Neural crest cell (in vitro differentiated cells): ENCODE measurements at regions not wholly inside any gene's neighbourhood (a gene's known extent, or its start where the extent isn't known, plus 50 kb on each side); places are given as distances from the start of the nearest gene placed in this dataset.

ENCODE experiments used
- DNase-seq: peaks from one replicate; pipeline ENCODE4 v3.0.0; 2021; ENCODE audit warnings: low read depth, mixed read lengths, low spot score
- H3K27ac Mint-ChIP-seq: one replicate; pipeline ENCODE4 v1.8.0; 2021; ENCODE audit warnings: mild to moderate bottlenecking, mixed read lengths; ENCODE audit not compliant: unreplicated experiment
- H3K27me3 Mint-ChIP-seq: 2 replicates; pipeline ENCODE4 v1.8.0; 2021; ENCODE audit warnings: low read depth, mild to moderate bottlenecking, mixed read lengths
- H3K36me3 Mint-ChIP-seq: 2 replicates; pipeline ENCODE4 v1.8.0; 2021; ENCODE audit warnings: low read depth, mild to moderate bottlenecking, mixed read lengths
- H3K4me1 Mint-ChIP-seq: 2 replicates; pipeline ENCODE4 v1.8.0; 2021; ENCODE audit warnings: mixed read lengths
- H3K4me3 Mint-ChIP-seq: one replicate; pipeline ENCODE4 v1.8.0; 2021; ENCODE audit warnings: mild to moderate bottlenecking, mixed read lengths
- H3K9me3 Mint-ChIP-seq: 2 replicates; pipeline ENCODE4 v1.8.0; 2021; ENCODE audit warnings: mixed read lengths
- TF ChIP-seq, protein P1 (sequence below): fragments of 200-600 bp; sonication (generic); conservative IDR thresholded peaks from 2 replicates; pipeline ENCODE4 v1.5.0; 2021; ENCODE audit warnings: antibody characterized with exemption, mild to moderate bottlenecking

DNA sequence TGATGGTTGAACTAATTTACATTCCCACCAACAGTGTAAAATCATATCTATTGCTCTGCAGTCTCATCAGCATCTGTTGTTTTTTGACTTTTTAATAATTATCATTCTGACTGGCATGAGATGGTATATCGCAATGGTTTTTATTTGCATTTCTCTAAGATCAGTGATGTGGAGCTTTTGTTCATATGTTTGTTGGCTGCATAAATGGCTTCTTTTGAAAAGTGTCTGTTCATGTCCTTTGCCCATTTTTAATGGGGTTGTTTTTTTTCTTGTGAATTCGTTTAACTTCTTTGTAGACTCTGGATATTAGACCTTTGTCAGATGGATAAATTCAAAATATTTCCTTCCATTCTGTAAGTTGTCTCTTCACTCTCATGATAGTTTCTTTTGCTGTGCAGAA lies 115.2 kb upstream of the CDH12 start:
- no peak for DNase-seq
- TF ChIP-seq, protein P1, sequence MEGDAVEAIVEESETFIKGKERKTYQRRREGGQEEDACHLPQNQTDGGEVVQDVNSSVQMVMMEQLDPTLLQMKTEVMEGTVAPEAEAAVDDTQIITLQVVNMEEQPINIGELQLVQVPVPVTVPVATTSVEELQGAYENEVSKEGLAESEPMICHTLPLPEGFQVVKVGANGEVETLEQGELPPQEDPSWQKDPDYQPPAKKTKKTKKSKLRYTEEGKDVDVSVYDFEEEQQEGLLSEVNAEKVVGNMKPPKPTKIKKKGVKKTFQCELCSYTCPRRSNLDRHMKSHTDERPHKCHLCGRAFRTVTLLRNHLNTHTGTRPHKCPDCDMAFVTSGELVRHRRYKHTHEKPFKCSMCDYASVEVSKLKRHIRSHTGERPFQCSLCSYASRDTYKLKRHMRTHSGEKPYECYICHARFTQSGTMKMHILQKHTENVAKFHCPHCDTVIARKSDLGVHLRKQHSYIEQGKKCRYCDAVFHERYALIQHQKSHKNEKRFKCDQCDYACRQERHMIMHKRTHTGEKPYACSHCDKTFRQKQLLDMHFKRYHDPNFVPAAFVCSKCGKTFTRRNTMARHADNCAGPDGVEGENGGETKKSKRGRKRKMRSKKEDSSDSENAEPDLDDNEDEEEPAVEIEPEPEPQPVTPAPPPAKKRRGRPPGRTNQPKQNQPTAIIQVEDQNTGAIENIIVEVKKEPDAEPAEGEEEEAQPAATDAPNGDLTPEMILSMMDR, result no peak
- Mint-ChIP-seq H3K27me3 (no peaks in the 10 kb centered on the region), H3K27ac (no peak overlapping the region), H3K36me3 (peaks cover 7% of the 10 kb centered on the region), H3K9me3 (peaks cover 30% of the 10 kb centered on the region), H3K4me3 (no peak overlapping the region), H3K4me1 (no peaks in the 10 kb centered on the region)

DNA sequence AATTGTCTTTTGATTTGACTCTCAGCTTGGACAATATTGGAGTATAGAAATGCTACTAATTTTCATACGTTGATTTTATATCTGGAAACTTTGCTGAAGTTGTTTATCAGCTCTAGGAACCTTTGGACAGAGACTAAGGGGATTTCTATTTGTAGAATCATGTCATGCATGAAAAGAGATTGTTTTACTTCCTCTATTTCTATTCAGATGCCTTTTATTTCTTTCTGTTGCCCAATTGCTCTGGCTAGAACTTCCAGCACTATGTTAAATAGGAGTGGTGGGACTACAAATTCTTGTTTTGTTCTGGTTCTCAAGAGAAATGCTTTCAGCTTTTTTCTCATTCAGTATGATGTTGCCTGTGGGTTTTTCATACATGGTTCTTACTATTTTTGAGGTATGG lies 112.8 kb upstream of the CDH12 start:
- H3K4me1 Mint-ChIP-seq, result no peaks in the 10 kb centered on the region
- no peaks in the 10 kb centered on the region for H3K27me3 Mint-ChIP-seq
- H3K27ac Mint-ChIP-seq, result no peak overlapping the region
- TF ChIP-seq, protein P1, result no peak
- no peak overlapping the region for H3K4me3 Mint-ChIP-seq
- peaks cover 7% of the 10 kb centered on the region for H3K36me3 Mint-ChIP-seq
- peaks cover 30% of the 10 kb centered on the region for H3K9me3 Mint-ChIP-seq
- DNase-seq, result no peak

DNA sequence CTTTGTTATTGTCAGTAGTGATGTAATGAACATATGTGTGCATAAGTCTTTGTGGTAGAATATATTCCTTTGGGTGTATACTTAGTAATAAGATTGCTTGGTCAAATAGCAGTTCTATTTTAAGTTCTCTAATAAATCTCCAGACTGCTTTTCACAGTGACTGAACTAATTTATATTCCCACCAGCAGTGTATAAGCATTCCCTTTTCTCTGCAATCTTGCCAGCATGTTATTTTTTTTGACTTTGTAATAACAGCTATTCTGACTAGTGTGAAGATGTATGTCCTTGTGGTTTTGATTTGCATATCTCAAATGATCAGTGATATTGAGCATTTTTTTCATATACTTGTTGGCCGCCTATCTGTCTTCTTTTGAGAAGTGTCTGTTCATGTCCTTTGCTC lies 111.5 kb upstream of the CDH12 start:
- H3K27ac Mint-ChIP-seq, result no peak overlapping the region
- H3K4me1 Mint-ChIP-seq, result no peaks in the 10 kb centered on the region
- peaks cover 7% of the 10 kb centered on the region for H3K36me3 Mint-ChIP-seq
- no peak overlapping the region for H3K4me3 Mint-ChIP-seq
- DNase-seq, result no peak
- TF ChIP-seq, protein P1, result no peak
- no peaks in the 10 kb centered on the region for H3K27me3 Mint-ChIP-seq
- H3K9me3 Mint-ChIP-seq, result peaks cover 30% of the 10 kb centered on the region

GRCh38 chr5:22958462-22959262 lies 105.5 kb upstream of the CDH12 start:
- Mint-ChIP-seq H3K4me1 (no peaks in the 10 kb centered on the region), H3K4me3 (no peak overlapping the region), H3K36me3 (no peaks in the 10 kb centered on the region), H3K27ac (no peak overlapping the region), H3K9me3 (no peaks in the 10 kb centered on the region), H3K27me3 (no peaks in the 10 kb centered on the region)
- TF ChIP-seq, protein P1, result no peak
- no peak for DNase-seq

DNA sequence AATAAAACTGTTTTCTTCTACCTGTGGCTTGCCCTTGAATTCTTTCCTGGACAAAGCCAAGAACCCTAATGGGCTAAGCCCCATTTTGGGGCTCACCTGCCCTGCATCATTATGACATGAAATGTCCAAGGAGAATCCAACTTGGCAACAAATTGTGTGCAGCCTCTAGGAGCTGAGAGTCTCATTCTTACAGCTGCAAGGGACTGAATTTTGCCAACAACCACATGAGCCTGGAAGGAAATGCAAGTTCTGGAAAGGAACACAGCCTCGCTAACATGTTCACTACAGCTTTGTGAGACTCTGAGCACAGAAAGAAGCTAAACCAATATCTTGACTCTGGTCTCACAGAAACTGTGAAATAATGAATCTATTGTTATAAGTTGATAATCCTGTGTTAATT lies 94.8 kb upstream of the CDH12 start:
- Mint-ChIP-seq H3K4me1 (no peaks in the 10 kb centered on the region), H3K27ac (no peak overlapping the region), H3K36me3 (no peaks in the 10 kb centered on the region), H3K9me3 (no peaks in the 10 kb centered on the region), H3K27me3 (no peaks in the 10 kb centered on the region), H3K4me3 (no peak overlapping the region)
- DNase-seq, result no peak
- TF ChIP-seq, protein P1, result no peak
